EL (cell line): ENCODE measurements at regions not wholly inside any gene's neighbourhood (a gene's known extent, or its start where the extent isn't known, plus 50 kb on each side); places are given as distances from the start of the nearest gene placed in this dataset.

Experiments
- DNase-seq: peaks from one replicate; pipeline ENCODE4 v3.0.0-alpha.2; 2016

- no peak for DNase-seq
These were observed 228.7 kb upstream of the NR4A3 start for GRCh38 chr9:99592834-99593574.

- DNase-seq: no peak
These were observed 228.1 kb upstream of the NR4A3 start for GRCh38 chr9:99593610-99594009.

- DNase-seq: no peak
These were observed 227.5 kb upstream of the NR4A3 start for GRCh38 chr9:99594056-99594780.

- DNase-seq: no peak
These were observed 225.9 kb upstream of the NR4A3 start for GRCh38 chr9:99595796-99596195.

- no peak for DNase-seq
These were observed 220.0 kb upstream of the NR4A3 start for GRCh38 chr9:99601571-99602111.

GRCh38 chr9:99602854-99603253 lies 218.8 kb upstream of the NR4A3 start:
- DNase-seq: no peak

GRCh38 chr9:99605016-99605743 lies 216.5 kb upstream of the NR4A3 start:
- no peak for DNase-seq

- DNase-seq: no peak
These were observed 215.4 kb upstream of the NR4A3 start for GRCh38 chr9:99606296-99606695.

- no peak for DNase-seq
These were observed 214.7 kb upstream of the NR4A3 start for GRCh38 chr9:99606957-99607356.

- DNase-seq: peak; percentile 36
These were observed 213.7 kb upstream of the NR4A3 start for GRCh38 chr9:99607842-99608448.

- no peak for DNase-seq
These were observed 207.3 kb upstream of the NR4A3 start for GRCh38 chr9:99614341-99614740.

GRCh38 chr9:99621040-99621439 lies 200.6 kb upstream of the NR4A3 start:
- DNase-seq: no peak

GRCh38 chr9:99622679-99623078 lies 199.0 kb upstream of the NR4A3 start:
- DNase-seq: no peak

GRCh38 chr9:99623780-99624364 lies 197.8 kb upstream of the NR4A3 start:
- no peak for DNase-seq

GRCh38 chr9:99624499-99625233 lies 197.0 kb upstream of the NR4A3 start:
- DNase-seq: no peak

GRCh38 chr9:99626426-99626825 lies 195.3 kb upstream of the NR4A3 start:
- DNase-seq: no peak

- no peak for DNase-seq
These were observed 193.4 kb upstream of the NR4A3 start for GRCh38 chr9:99628285-99628684.

- DNase-seq: no peak
These were observed 192.7 kb upstream of the NR4A3 start for GRCh38 chr9:99628849-99629620.

- DNase-seq: no peak
These were observed 189.2 kb upstream of the NR4A3 start for GRCh38 chr9:99632349-99633038.

GRCh38 chr9:99633265-99633664 lies 188.4 kb upstream of the NR4A3 start:
- DNase-seq: no peak

- no peak for DNase-seq
These were observed 187.5 kb upstream of the NR4A3 start for GRCh38 chr9:99634186-99634585.
